ENCODE measurements at regions not wholly inside any gene's neighbourhood (a gene's known extent, or its start where the extent isn't known, plus 50 kb on each side); places are given as distances from the start of the nearest gene placed in this dataset.
"Not testable (repeated sequence)": the region's sequence is repeated elsewhere in the genome, so short reads cannot be mapped to it uniquely, and the experiment has no call there.

- no peak overlapping the region for H3K27ac Mint-ChIP-seq
Measured at GRCh38 chr20:19876828-19877460, 118.9 kb downstream of the RIN2 start.

DNA sequence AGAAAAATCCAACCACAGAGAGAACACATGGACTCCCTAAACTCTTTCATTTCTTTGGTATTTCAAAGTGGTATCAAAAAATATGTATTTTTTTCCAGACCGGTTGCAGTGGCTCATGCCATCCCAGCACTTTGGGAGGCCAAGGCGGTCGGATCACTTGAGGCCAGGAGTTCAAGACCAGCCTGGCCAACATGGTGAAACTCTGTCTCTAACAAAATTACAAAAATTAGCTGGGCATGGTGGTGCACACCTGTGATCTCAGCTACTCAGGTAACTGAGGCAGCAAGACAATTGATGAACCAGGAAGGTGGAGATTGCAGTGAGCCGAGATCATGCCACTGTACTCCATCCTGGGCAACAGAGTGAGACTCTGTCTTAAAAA, 121.8 kb downstream of the RIN2 start:
- not testable (repeated sequence) for H3K9me3 Mint-ChIP-seq; H3F3A ChIP-seq (replicated peaks; ENCODE audit: low read depth); H3K4me3 ChIP-seq; H2AFZ ChIP-seq; H3K27me3 Mint-ChIP-seq (ENCODE audit: insufficient read depth, low read depth, poor library complexity); H3K9me2 ChIP-seq (ENCODE audit: insufficient read depth); H3K27ac Mint-ChIP-seq; H3K79me2 ChIP-seq (replicated peaks; ENCODE audit: insufficient read depth); H4K20me1 ChIP-seq (replicated peaks; ENCODE audit: insufficient read depth); H3K27ac ChIP-seq (ENCODE audit: low read depth); H3K27me3 ChIP-seq (ENCODE audit: insufficient read depth); H3K4me1 Mint-ChIP-seq; H3K4me2 ChIP-seq; H3K36me3 Mint-ChIP-seq (ENCODE audit: low read depth); H3K36me3 ChIP-seq (ENCODE audit: insufficient read depth); H3K4me1 ChIP-seq (ENCODE audit: insufficient read depth); DNase-seq (ENCODE audit: low spot score); H3K4me3 Mint-ChIP-seq; ATAC-seq

More at GRCh38 chr20:19876828-19877460, 118.9 kb downstream of the RIN2 start:
- peaks cover 7% of the 10 kb centered on the region; the same call in 1 of the 2 replicates for H3K9me2 ChIP-seq (ENCODE audit: insufficient read depth)
- H2AFZ ChIP-seq, result no peak overlapping the region
- no peak for DNase-seq (ENCODE audit: low spot score)
- no peak overlapping the region for H3K27ac ChIP-seq (ENCODE audit: low read depth)
- H3K4me1 ChIP-seq (ENCODE audit: insufficient read depth), result 0 out of 2 replicates have a peak, but pooled peaks cover 3% of the 10 kb centered on the region
- no peak for ATAC-seq
- no peaks in the 10 kb centered on the region for H4K20me1 ChIP-seq (replicated peaks; ENCODE audit: insufficient read depth)
- no peak for TF ChIP-seq REST (IDR thresholded peaks at IDR 0.05; ENCODE audit: unreplicated experiment)
- no peak overlapping the region for H3K4me3 ChIP-seq
- H3K36me3 ChIP-seq (ENCODE audit: insufficient read depth), result no peaks in the 10 kb centered on the region
- H3K27me3 ChIP-seq (ENCODE audit: insufficient read depth), result no peaks in the 10 kb centered on the region
- Mint-ChIP-seq H3K27me3 (ENCODE audit: insufficient read depth, low read depth, poor library complexity) (no peaks in the 10 kb centered on the region), H3K9me3 (peaks cover 3% of the 10 kb centered on the region; the same call in 2 of the 3 replicates), H3K4me1 (no peaks in the 10 kb centered on the region; the same call in 2 of the 3 replicates), H3K36me3 (ENCODE audit: low read depth) (no peaks in the 10 kb centered on the region; the same call in 2 of the 3 replicates), H3K4me3 (no peak overlapping the region)
- H3K4me2 ChIP-seq, result no peak overlapping the region
- H3F3A ChIP-seq (replicated peaks; ENCODE audit: low read depth), result no peaks in the 10 kb centered on the region
- H3K79me2 ChIP-seq (replicated peaks; ENCODE audit: insufficient read depth), result no peaks in the 10 kb centered on the region

DNA sequence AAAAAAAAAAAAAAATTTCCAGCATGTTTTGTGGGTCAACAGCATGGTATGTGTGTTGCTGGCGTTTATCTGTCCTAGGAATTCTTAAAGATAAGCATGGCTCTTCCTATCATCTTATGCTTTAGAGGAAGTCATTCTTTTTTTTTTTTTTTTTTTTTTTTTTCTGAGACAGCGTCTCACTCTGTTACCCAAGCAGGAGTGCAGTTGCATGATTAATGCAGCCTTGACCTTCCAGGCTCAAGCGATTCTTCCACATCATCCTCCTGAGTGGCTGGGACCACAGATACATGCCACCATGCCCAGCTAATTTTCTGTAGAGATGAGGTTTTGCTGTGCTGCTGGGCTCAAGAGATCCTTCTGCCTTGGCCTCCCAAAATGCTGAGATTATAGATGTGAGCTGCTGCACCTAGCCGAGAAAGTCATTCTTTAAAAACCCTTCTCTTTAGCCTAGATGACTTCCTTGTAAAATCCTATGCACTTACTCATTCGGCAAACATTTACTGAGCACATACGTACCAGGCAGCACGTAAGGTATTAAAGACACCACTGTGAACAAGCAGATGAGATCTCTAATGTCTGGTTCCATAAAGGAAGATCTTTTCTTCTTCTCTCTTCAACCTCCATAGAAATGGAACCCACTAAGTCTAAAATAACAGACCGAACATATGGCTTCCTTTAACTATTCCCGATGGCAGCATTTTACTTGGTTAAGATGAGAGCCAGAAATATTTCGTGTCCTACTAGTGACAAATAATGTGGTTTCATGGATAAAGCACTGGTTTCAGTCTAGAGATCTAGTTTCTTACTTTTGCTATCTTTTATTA, 122.4 kb downstream of the RIN2 start:
- no peaks in the 10 kb centered on the region for H3F3A ChIP-seq (replicated peaks; ENCODE audit: low read depth)
- no peak for DNase-seq (ENCODE audit: low spot score)
- H3K36me3 ChIP-seq (ENCODE audit: insufficient read depth), result no peaks in the 10 kb centered on the region
- no peak overlapping the region for H3K4me3 ChIP-seq
- no peaks in the 10 kb centered on the region for H3K36me3 Mint-ChIP-seq (ENCODE audit: low read depth)
- no peak overlapping the region for H3K4me3 Mint-ChIP-seq
- peaks cover 5% of the 10 kb centered on the region; the same call in 1 of the 2 replicates for H3K9me2 ChIP-seq (ENCODE audit: insufficient read depth)
- TF ChIP-seq CREB1 (CRISPR knock-in tag; IDR thresholded peaks at IDR 0.05; ENCODE audit: low read depth) (no peak), JUNB (IDR thresholded peaks at IDR 0.05; ENCODE audit: unreplicated experiment) (no peak), NANOG (IDR thresholded peaks at IDR 0.05; ENCODE audit: borderline replicate concordance) (no peak)
- H3K27me3 Mint-ChIP-seq (ENCODE audit: insufficient read depth, low read depth, poor library complexity), result no peaks in the 10 kb centered on the region
- H3K4me1 Mint-ChIP-seq, result no peaks in the 10 kb centered on the region; the same call in 2 of the 3 replicates
- no peak overlapping the region for H2AFZ ChIP-seq
- no peaks in the 10 kb centered on the region for H3K4me1 ChIP-seq (ENCODE audit: insufficient read depth)
- no peak for ATAC-seq
- H4K20me1 ChIP-seq (replicated peaks; ENCODE audit: insufficient read depth), result no peaks in the 10 kb centered on the region
- H3K27ac ChIP-seq (ENCODE audit: low read depth), result no peak overlapping the region
- H3K27ac Mint-ChIP-seq, result no peak overlapping the region
- no peaks in the 10 kb centered on the region for H3K79me2 ChIP-seq (replicated peaks; ENCODE audit: insufficient read depth)
- no peaks in the 10 kb centered on the region for H3K27me3 ChIP-seq (ENCODE audit: insufficient read depth)
- no peaks in the 10 kb centered on the region for H3K9me3 Mint-ChIP-seq
- no peak overlapping the region for H3K4me2 ChIP-seq

All from GM23338 (cell line).